Spleen (tissue), 11 donors: ENCODE measurements at regions not wholly inside any gene's neighbourhood (a gene's known extent, or its start where the extent isn't known, plus 50 kb on each side); places are given as distances from the start of the nearest gene placed in this dataset.

Source experiments
- DNase-seq: peaks from one replicate; pipeline ENCODE4 v3.0.0-alpha.2; 2020
- H3K27ac ChIP-seq, 8 donors: fragments of 200-600 bp; sonication (generic) in 7 of 8; 1 replicate in 4 of 8; 2 replicates in 4 of 8; pipeline versions ENCODE4 v1.5.0 to v1.8.0; 2016 to 2021; ENCODE audit warnings: inconsistent platforms in 4 of 8, mild to moderate bottlenecking in 4 of 8, moderate library complexity in 1 of 8
- H3K27me3 ChIP-seq, 7 donors: fragments of 200-600 bp; sonication (generic) in 6 of 7; replicated peaks in 1 of 7; 1 replicate in 4 of 7; 2 replicates in 3 of 7; pipeline versions ENCODE4 v1.5.0 to v1.8.0; 2016 to 2021; ENCODE audit warnings: inconsistent platforms in 3 of 7, mild to moderate bottlenecking in 1 of 7
- H3K36me3 ChIP-seq, 6 donors: fragments of 200-600 bp; sonication (generic) in 5 of 6; 1 replicate in 4 of 6; 2 replicates in 2 of 6; pipeline versions ENCODE4 v1.5.0 to v1.8.0; 2016 to 2021; ENCODE audit warnings: inconsistent platforms in 2 of 6
- H3K4me1 ChIP-seq, 6 donors: fragments of 200-600 bp; sonication (generic) in 5 of 6; 1 replicate in 3 of 6; 2 replicates in 3 of 6; pipeline versions ENCODE4 v1.5.0 to v1.8.0; 2016 to 2021; ENCODE audit warnings: inconsistent platforms in 3 of 6
- H3K4me3 ChIP-seq, 8 donors: fragments of 200-600 bp; sonication (generic) in 7 of 8; 1 replicate in 4 of 8; 2 replicates in 4 of 8; pipeline versions ENCODE4 v1.5.0 to v1.8.0; 2016 to 2021; ENCODE audit warnings: inconsistent platforms in 4 of 8, mild to moderate bottlenecking in 4 of 8, moderate library complexity in 2 of 8
- H3K9me3 ChIP-seq, 8 donors: fragments of 200-600 bp; sonication (generic) in 7 of 8; 1 replicate in 4 of 8; 2 replicates in 4 of 8; pipeline versions ENCODE4 v1.5.0 to v1.8.0; 2016 to 2021; ENCODE audit warnings: inconsistent platforms in 4 of 8
- CTCF ChIP-seq, 11 experiments: fragments of 200-600 bp in 7 of 11; fragments of 450-650 bp in 4 of 11; sonication (generic) in 4 of 11; IDR thresholded peaks in 8 of 11; conservative IDR thresholded peaks in 3 of 11; 1 replicate in 7 of 11; 2 replicates in 4 of 11; pipeline versions ENCODE4 v1.4.0 to v1.8.0; 2016 to 2021; ENCODE audit warnings: antibody characterized with exemption in 11 of 11, inconsistent platforms in 4 of 11, mild to moderate bottlenecking in 1 of 11
- POLR2A ChIP-seq, 3 donors: fragments of 450-650 bp; IDR thresholded peaks; one replicate each; pipeline ENCODE4 v1.5.1; 2017; ENCODE audit warnings: antibody characterized with exemption in 3 of 3, mild to moderate bottlenecking in 1 of 3
- POLR2AphosphoS5 ChIP-seq, 3 donors: sonication (generic); formaldehyde crosslinking; IDR thresholded peaks; one replicate each; pipeline ENCODE4 v1.5.1; 2017; ENCODE audit warnings: antibody characterized with exemption in 3 of 3
- WGBS, 5 donors: extraction: QIAGEN DNeasy Blood & Tissue Kit in 3 of 5; methylation state at CpG; one replicate each; pipeline versions ENCODE4 v1.1.5 to v1.1.7; 2013 to 2018; 5-methylcytosine and 5-hydroxymethylcytosine counted together
- intact Hi-C: fragments of 100-400 bp; cut with DNase I; formaldehyde crosslinking; loops from one replicate; pipeline ENCODE4 v1.15.0; 2023; ENCODE audit warnings: low total_unique reads
- donor health status: healthy with polysubstance abuse.
- donor health status: DM: no; HTN: no; CAD: no; lungs with moderate emphysema.
- donor health status: DM: no; HTN: no; CAD: no.
- donor health status: Bipolar disorder and iron deficiency.
- donor health status: healthy.
- donor health status: DM: no; HTN: no; CAD: no.
- donor health status: DM: yes; HTN: yes; CAD: no.

- no peak overlapping the region for H3K4me3 ChIP-seq
- no peaks in the 10 kb centered on the region for H3K36me3 ChIP-seq
- H3K9me3 ChIP-seq = peaks cover 0 to 21% (median 12%) of the 10 kb centered on the region in 8 donors
- WGBS, 5 donors = 75 to 88% (median 76%) methylated on average over 1 of the region's 1 CpG
- H3K27me3 ChIP-seq = no peaks in the 10 kb centered on the region
- DNase-seq = no peak
- TF ChIP-seq CTCF (IDR thresholded peaks at IDR 0.05 in 8 of 11, conservative IDR thresholded peaks at IDR 0.05 in 3 of 11) (no peak), POLR2A (IDR thresholded peaks at IDR 0.05) (no peak), POLR2AphosphoS5 (IDR thresholded peaks at IDR 0.05) (no peak)
- no peak overlapping the region for H3K27ac ChIP-seq
- H3K4me1 ChIP-seq = no peaks in the 10 kb centered on the region
- intact Hi-C loops = no loop called here
Observed at GRCh38 chr4:175339100-175339707, 421.0 kb downstream of the ADAM29 start.

- H3K27me3 ChIP-seq = no peaks in the 10 kb centered on the region
- WGBS, 5 donors = 58 to 87% (median 78%) methylated on average over 2 of the region's 2 CpGs
- H3K4me1 ChIP-seq = no peaks in the 10 kb centered on the region
- DNase-seq = no peak
- TF ChIP-seq POLR2A (IDR thresholded peaks at IDR 0.05) = no peak
- TF ChIP-seq POLR2AphosphoS5 (IDR thresholded peaks at IDR 0.05) = no peak
- TF ChIP-seq CTCF (IDR thresholded peaks at IDR 0.05 in 8 of 11, conservative IDR thresholded peaks at IDR 0.05 in 3 of 11) = no peak
- H3K27ac ChIP-seq = no peak overlapping the region
- intact Hi-C loops = no loop called here
- no peak overlapping the region for H3K4me3 ChIP-seq
- peaks cover 0 to 33% (median 21%) of the 10 kb centered on the region in 8 donors for H3K9me3 ChIP-seq
- H3K36me3 ChIP-seq = no peaks in the 10 kb centered on the region
Observed at GRCh38 chr4:175341203-175341755, 423.1 kb downstream of the ADAM29 start.

- H3K27ac ChIP-seq = no peak overlapping the region
- 85 to 96% (median 93%) methylated on average over 2 of the region's 2 CpGs for WGBS, 5 donors
- H3K4me3 ChIP-seq = no peak overlapping the region
- no peaks in the 10 kb centered on the region for H3K36me3 ChIP-seq
- H3K9me3 ChIP-seq = peaks cover 0 to 33% (median 21%) of the 10 kb centered on the region in 8 donors
- TF ChIP-seq POLR2A (IDR thresholded peaks at IDR 0.05) = no peak
- no peak for TF ChIP-seq CTCF (IDR thresholded peaks at IDR 0.05 in 8 of 11, conservative IDR thresholded peaks at IDR 0.05 in 3 of 11)
- no peak for TF ChIP-seq POLR2AphosphoS5 (IDR thresholded peaks at IDR 0.05)
- H3K4me1 ChIP-seq = no peaks in the 10 kb centered on the region
- DNase-seq = no peak
- intact Hi-C loops = no loop called here
- no peaks in the 10 kb centered on the region for H3K27me3 ChIP-seq
Observed at GRCh38 chr4:175346376-175346775, 428.2 kb downstream of the ADAM29 start.

GRCh38 chr4:175350246-175350645 lies 432.1 kb downstream of the ADAM29 start:
- WGBS, 5 donors = 78 to 91% (median 80%) methylated on average over 3 of the region's 3 CpGs
- intact Hi-C loops = no loop called here
- DNase-seq = no peak

More at GRCh38 chr4:175350246-175350645, 432.1 kb downstream of the ADAM29 start:
- TF ChIP-seq POLR2AphosphoS5 (IDR thresholded peaks at IDR 0.05) (no peak), POLR2A (IDR thresholded peaks at IDR 0.05) (no peak), CTCF (IDR thresholded peaks at IDR 0.05 in 8 of 11, conservative IDR thresholded peaks at IDR 0.05 in 3 of 11) (no peak)
- Histone ChIP-seq H3K27ac (no peak overlapping the region), H3K4me1 (no peaks in the 10 kb centered on the region), H3K36me3 (no peaks in the 10 kb centered on the region), H3K4me3 (no peak overlapping the region), H3K27me3 (no peaks in the 10 kb centered on the region), H3K9me3 (peaks cover 0 to 5% (median 0%) of the 10 kb centered on the region in 8 donors)
